ENCODE measurements at regions not wholly inside any gene's neighbourhood (a gene's known extent, or its start where the extent isn't known, plus 50 kb on each side); places are given as distances from the start of the nearest gene placed in this dataset.

GRCh38 chr9:29339387-29339786, 1766.1 kb upstream of the C9orf72 start:
- DNase-seq (no peak), ATAC-seq (no peak)
- Histone ChIP-seq H3K4me3 (no peak overlapping the region), H3K9me3 (no peaks in the 10 kb centered on the region), H3K4me1 (no peaks in the 10 kb centered on the region), H3K27me3 (no peaks in the 10 kb centered on the region), H3K27ac (no peak overlapping the region), H3K36me3 (no peaks in the 10 kb centered on the region)
- 39% methylated on average over 2 of the region's 2 CpGs for WGBS (ENCODE audit: insufficient coverage, low coverage, low lambda C conversion rate, missing lambda C conversion rate)
- intact Hi-C loops (cut with DNase I): no loop called here
- TF ChIP-seq POLR2A (IDR thresholded peaks at IDR 0.05): no peak
- TF ChIP-seq, protein P1, sequence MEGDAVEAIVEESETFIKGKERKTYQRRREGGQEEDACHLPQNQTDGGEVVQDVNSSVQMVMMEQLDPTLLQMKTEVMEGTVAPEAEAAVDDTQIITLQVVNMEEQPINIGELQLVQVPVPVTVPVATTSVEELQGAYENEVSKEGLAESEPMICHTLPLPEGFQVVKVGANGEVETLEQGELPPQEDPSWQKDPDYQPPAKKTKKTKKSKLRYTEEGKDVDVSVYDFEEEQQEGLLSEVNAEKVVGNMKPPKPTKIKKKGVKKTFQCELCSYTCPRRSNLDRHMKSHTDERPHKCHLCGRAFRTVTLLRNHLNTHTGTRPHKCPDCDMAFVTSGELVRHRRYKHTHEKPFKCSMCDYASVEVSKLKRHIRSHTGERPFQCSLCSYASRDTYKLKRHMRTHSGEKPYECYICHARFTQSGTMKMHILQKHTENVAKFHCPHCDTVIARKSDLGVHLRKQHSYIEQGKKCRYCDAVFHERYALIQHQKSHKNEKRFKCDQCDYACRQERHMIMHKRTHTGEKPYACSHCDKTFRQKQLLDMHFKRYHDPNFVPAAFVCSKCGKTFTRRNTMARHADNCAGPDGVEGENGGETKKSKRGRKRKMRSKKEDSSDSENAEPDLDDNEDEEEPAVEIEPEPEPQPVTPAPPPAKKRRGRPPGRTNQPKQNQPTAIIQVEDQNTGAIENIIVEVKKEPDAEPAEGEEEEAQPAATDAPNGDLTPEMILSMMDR (IDR thresholded peaks at IDR 0.05): no peak

DNA sequence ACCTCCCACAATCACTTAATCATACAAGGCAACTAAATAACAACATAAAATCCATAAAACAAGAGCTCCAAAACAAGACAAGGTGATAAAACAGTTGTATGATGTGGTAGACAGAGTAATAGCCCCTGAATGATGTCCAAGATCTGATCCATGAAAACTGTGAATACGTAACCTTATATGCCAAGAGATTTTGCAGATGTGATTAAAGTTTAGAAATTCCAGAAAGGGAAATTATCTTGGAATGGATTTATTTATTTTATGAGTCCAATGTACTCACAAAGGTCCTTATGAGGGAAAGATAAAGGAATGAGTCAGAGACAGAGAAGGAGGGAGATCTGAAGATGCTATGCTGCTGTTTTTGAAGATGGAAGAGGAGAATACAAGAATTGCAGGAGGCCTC, 1775.7 kb upstream of the C9orf72 start:
- 36% methylated on average over 1 of the region's 1 CpG for WGBS (ENCODE audit: insufficient coverage, low coverage, low lambda C conversion rate, missing lambda C conversion rate)
- ATAC-seq: no peak
- Histone ChIP-seq H3K9me3 (no peaks in the 10 kb centered on the region), H3K4me3 (no peak overlapping the region), H3K27me3 (no peaks in the 10 kb centered on the region), H3K4me1 (no peaks in the 10 kb centered on the region), H3K36me3 (no peaks in the 10 kb centered on the region), H3K27ac (no peak overlapping the region)
- DNase-seq: no peak
- TF ChIP-seq, protein P1 (IDR thresholded peaks at IDR 0.05): no peak
- intact Hi-C loops (cut with DNase I): no loop called here

DNA sequence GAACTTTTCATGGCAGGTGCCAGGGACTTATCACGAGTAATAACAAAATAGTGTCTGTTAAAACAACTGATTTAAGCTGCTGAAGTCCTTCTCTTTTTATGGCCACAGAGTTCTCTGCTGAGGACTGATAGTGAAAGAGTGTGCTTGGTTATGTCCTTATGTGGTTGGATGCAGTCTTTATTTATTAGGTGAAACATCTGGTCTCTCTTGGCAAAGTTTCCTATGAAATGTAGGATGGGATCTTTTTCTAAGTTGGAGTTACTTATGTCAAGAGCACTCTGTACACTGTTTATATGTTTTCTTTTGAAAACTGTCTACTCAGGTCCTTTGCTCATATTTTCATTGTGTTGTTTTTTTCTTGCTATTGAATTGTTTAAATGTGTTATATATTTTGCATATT, 1816.1 kb upstream of the C9orf72 start:
- no peaks in the 10 kb centered on the region for H3K4me1 ChIP-seq
- DNase-seq: no peak
- WGBS (ENCODE audit: insufficient coverage, low coverage, low lambda C conversion rate, missing lambda C conversion rate): 38% methylated on average over 1 of the region's 1 CpG
- no peak for ATAC-seq
- no peak for TF ChIP-seq POLR2A (IDR thresholded peaks at IDR 0.05)
- TF ChIP-seq, protein P1 (IDR thresholded peaks at IDR 0.05): no peak
- no peaks in the 10 kb centered on the region for H3K36me3 ChIP-seq
- no peaks in the 10 kb centered on the region for H3K9me3 ChIP-seq
- no peak overlapping the region for H3K27ac ChIP-seq
- no peak overlapping the region for H3K4me3 ChIP-seq
- intact Hi-C loops (cut with DNase I): no loop called here
- no peaks in the 10 kb centered on the region for H3K27me3 ChIP-seq

- no peaks in the 10 kb centered on the region for H3K9me3 ChIP-seq
- ATAC-seq: no peak
- intact Hi-C loops (cut with DNase I): no loop called here
- H3K4me1 ChIP-seq: no peaks in the 10 kb centered on the region
- H3K36me3 ChIP-seq: no peaks in the 10 kb centered on the region
- TF ChIP-seq, protein P1 (IDR thresholded peaks at IDR 0.05): no peak
- WGBS (ENCODE audit: insufficient coverage, low coverage, low lambda C conversion rate, missing lambda C conversion rate): 57% methylated on average over 1 of the region's 1 CpG
- no peak overlapping the region for H3K4me3 ChIP-seq
- no peaks in the 10 kb centered on the region for H3K27me3 ChIP-seq
- DNase-seq: no peak
- no peak overlapping the region for H3K27ac ChIP-seq
These were observed 1817.6 kb upstream of the C9orf72 start for GRCh38 chr9:29390859-29391258.

- no peak overlapping the region for H3K4me3 ChIP-seq
- H3K4me1 ChIP-seq: no peaks in the 10 kb centered on the region
- no peaks in the 10 kb centered on the region for H3K9me3 ChIP-seq
- 26% methylated on average over 2 of the region's 2 CpGs for WGBS (ENCODE audit: insufficient coverage, low coverage, low lambda C conversion rate, missing lambda C conversion rate)
- DNase-seq: no peak
- TF ChIP-seq, protein P1 (IDR thresholded peaks at IDR 0.05): no peak
- TF ChIP-seq POLR2A (IDR thresholded peaks at IDR 0.05): no peak
- H3K36me3 ChIP-seq: no peaks in the 10 kb centered on the region
- no peaks in the 10 kb centered on the region for H3K27me3 ChIP-seq
- intact Hi-C loops (cut with DNase I): no loop called here
- ATAC-seq: no peak
- no peak overlapping the region for H3K27ac ChIP-seq
These were observed 1819.8 kb upstream of the C9orf72 start for GRCh38 chr9:29393064-29393463.

Data from right lobe of liver (tissue), 6 donors.